PC-9 (cell line): ENCODE measurements at regions not wholly inside any gene's neighbourhood (a gene's known extent, or its start where the extent isn't known, plus 50 kb on each side); places are given as distances from the start of the nearest gene placed in this dataset.

Experiments used
- BruUV-seq: library from RNA; stranded (reverse); fragments of 400-500 nt; replicated peaks from 2 replicates; lab custom pipeline; 2021; lab: Mats Ljungman, UMichigan
- CTCF ChIA-PET: fragments of 300-600 bp; sonication (Branson Sonifier 250); formaldehyde crosslinking; loops from one replicate; lab custom pipeline; 2022; ENCODE audit warnings: antibody characterized with exemption; lab: Charles Lee
- POLR2A ChIA-PET: fragments of 300-600 bp; sonication (Branson Sonifier 250); formaldehyde crosslinking; loops from one replicate; lab custom pipeline; 2022; ENCODE audit warnings: antibody characterized with exemption; ENCODE audit not compliant: unreplicated experiment; lab: Charles Lee
- DNase-seq, 2 experiments: peaks; one replicate each; pipeline versions ENCODE4 v3.0.0 to v3.0.0-alpha.2; 2015 to 2022; ENCODE audit warnings: mixed read lengths in 1 of 2
- H2AFZ ChIP-seq: fragments of 200-600 bp; sonication (generic); 2 replicates; pipeline ENCODE4 v1.8.1; 2017; ENCODE audit warnings: antibody characterized with exemption
- H3F3A ChIP-seq: fragments of 200-600 bp; sonication (generic); 2 replicates; pipeline ENCODE4 v1.8.1; 2017; ENCODE audit warnings: antibody characterized with exemption, mild to moderate bottlenecking, low read depth; ENCODE audit not compliant: insufficient read depth
- H3K27ac ChIP-seq: fragments of 200-600 bp; sonication (generic); 2 replicates; pipeline ENCODE4 v1.6.1; 2016; ENCODE audit warnings: mixed run types
- H3K27me3 ChIP-seq: fragments of 200-600 bp; sonication (generic); 2 replicates; pipeline ENCODE4 v1.6.1; 2016; ENCODE audit warnings: low read depth, mixed run types; ENCODE audit not compliant: insufficient read depth
- H3K36me3 ChIP-seq: fragments of 200-600 bp; sonication (generic); 2 replicates; pipeline ENCODE4 v1.6.1; 2016; ENCODE audit warnings: low read depth, mixed run types
- H3K4me1 ChIP-seq: fragments of 200-600 bp; sonication (generic); replicated peaks from 2 replicates; pipeline ENCODE4 v1.6.1; 2016; ENCODE audit warnings: mixed run types; ENCODE audit not compliant: insufficient read depth
- H3K4me2 ChIP-seq: fragments of 200-600 bp; sonication (generic); 2 replicates; pipeline ENCODE4 v1.6.1; 2017; ENCODE audit warnings: mixed run types
- H3K4me3 ChIP-seq: fragments of 200-600 bp; sonication (generic); 2 replicates; pipeline ENCODE4 v1.6.1; 2016; ENCODE audit warnings: mixed run types
- H3K79me2 ChIP-seq: fragments of 200-600 bp; sonication (generic); 2 replicates; pipeline ENCODE4 v1.6.1; 2017; ENCODE audit warnings: low read depth, mixed run types
- H3K9me2 ChIP-seq: fragments of 200-600 bp; sonication (generic); 2 replicates; pipeline ENCODE4 v1.8.1; 2017; ENCODE audit warnings: mild to moderate bottlenecking; ENCODE audit not compliant: insufficient read depth
- H3K9me3 ChIP-seq: fragments of 200-600 bp; sonication (generic); 2 replicates; pipeline ENCODE4 v1.8.1; 2016; ENCODE audit warnings: low read depth; ENCODE audit not compliant: insufficient read depth
- H4K20me1 ChIP-seq: fragments of 200-600 bp; sonication (generic); 2 replicates; pipeline ENCODE4 v1.8.1; 2017; ENCODE audit not compliant: insufficient read depth
- CTCF ChIP-seq: fragments of 200-600 bp; sonication (generic); conservative IDR thresholded peaks from 2 replicates; pipeline ENCODE4 v1.6.1; 2017; ENCODE audit warnings: mixed run types, antibody characterized with exemption, mild to moderate bottlenecking, moderate library complexity
- EZH2 ChIP-seq: fragments of 200-600 bp; sonication (generic); IDR thresholded peaks from 2 replicates; pipeline ENCODE4 v1.8.0; 2017; ENCODE audit warnings: antibody characterized with exemption, low read depth
- intact Hi-C: fragments of 100-400 bp; cut with micrococcal nuclease; formaldehyde crosslinking; loops from one replicate; pipeline ENCODE4 v1.10.0; 2022; ENCODE audit not compliant: unreplicated experiment

GRCh38 chr4:181753207-181753606 lies 490.0 kb upstream of the TENM3 start:
- H2AFZ ChIP-seq: no peak overlapping the region
- no peaks in the 10 kb centered on the region for H3F3A ChIP-seq
- no peak for DNase-seq
- H3K9me2 ChIP-seq: no peaks in the 10 kb centered on the region
- no peak overlapping the region for H3K27ac ChIP-seq
- intact Hi-C loops: no loop called here
- BruUV-seq: no TSS peak
- TF ChIP-seq CTCF: no peak
- TF ChIP-seq EZH2: no peak
- H3K79me2 ChIP-seq: no peaks in the 10 kb centered on the region
- H3K4me3 ChIP-seq: no peak overlapping the region
- no peaks in the 10 kb centered on the region for H4K20me1 ChIP-seq
- POLR2A ChIA-PET: no interaction called here
- H3K27me3 ChIP-seq: peaks cover 22% of the 10 kb centered on the region
- no peak overlapping the region for H3K4me2 ChIP-seq
- H3K4me1 ChIP-seq: no peaks in the 10 kb centered on the region
- CTCF ChIA-PET: no interaction called here
- no peaks in the 10 kb centered on the region for H3K36me3 ChIP-seq
- no peaks in the 10 kb centered on the region for H3K9me3 ChIP-seq

- no TSS peak for BruUV-seq
- Histone ChIP-seq H3K36me3 (no peaks in the 10 kb centered on the region), H3F3A (no peaks in the 10 kb centered on the region), H3K4me2 (no peak overlapping the region), H3K9me2 (no peaks in the 10 kb centered on the region), H4K20me1 (no peaks in the 10 kb centered on the region), H3K27me3 (peaks cover 15% of the 10 kb centered on the region; the same call in 1 of the 2 replicates), H3K4me3 (no peak overlapping the region), H3K4me1 (no peaks in the 10 kb centered on the region), H2AFZ (no peak overlapping the region), H3K27ac (no peak overlapping the region), H3K9me3 (no peaks in the 10 kb centered on the region), H3K79me2 (no peaks in the 10 kb centered on the region)
- CTCF ChIA-PET: no interaction called here
- no peak for DNase-seq
- intact Hi-C loops: no loop called here
- POLR2A ChIA-PET: no interaction called here
- TF ChIP-seq CTCF (no peak), EZH2 (no peak)
Measured at GRCh38 chr4:181755846-181756245, 487.4 kb upstream of the TENM3 start.

GRCh38 chr4:181756451-181757095 lies 486.6 kb upstream of the TENM3 start:
- Histone ChIP-seq H4K20me1 (no peaks in the 10 kb centered on the region), H3K9me3 (no peaks in the 10 kb centered on the region), H3K9me2 (no peaks in the 10 kb centered on the region), H3F3A (no peaks in the 10 kb centered on the region), H3K27me3 (0 out of 2 replicates have a peak, but pooled peaks cover 8% of the 10 kb centered on the region), H3K79me2 (no peaks in the 10 kb centered on the region), H3K4me3 (no peak overlapping the region), H3K4me1 (no peaks in the 10 kb centered on the region), H3K4me2 (no peak overlapping the region), H3K36me3 (no peaks in the 10 kb centered on the region), H3K27ac (no peak overlapping the region), H2AFZ (no peak overlapping the region)
- no TSS peak for BruUV-seq
- TF ChIP-seq CTCF: no peak
- no peak for TF ChIP-seq EZH2
- intact Hi-C loops: no loop called here
- POLR2A ChIA-PET: no interaction called here
- CTCF ChIA-PET: no interaction called here
- DNase-seq: no peak
